ENCODE measurements at regions not wholly inside any gene's neighbourhood (a gene's known extent, or its start where the extent isn't known, plus 50 kb on each side); places are given as distances from the start of the nearest gene placed in this dataset.

DNA sequence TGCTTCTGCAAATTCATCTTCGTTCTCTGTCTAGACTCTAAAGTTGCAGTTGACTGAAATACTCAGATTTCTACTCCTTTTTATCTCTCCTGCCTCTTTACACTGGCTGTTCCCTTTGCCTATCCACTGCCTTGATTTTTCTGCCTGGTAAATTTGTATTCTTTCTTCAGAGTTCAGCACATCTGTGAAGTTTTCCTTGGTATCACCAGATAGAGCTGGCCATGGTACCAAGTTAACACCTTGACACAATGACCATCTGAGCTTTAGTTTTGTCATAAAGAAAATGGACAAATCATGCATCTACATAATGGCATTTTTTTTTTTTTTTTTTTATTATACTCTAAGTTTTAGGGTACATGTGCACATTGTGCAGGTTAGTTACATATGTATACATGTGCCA lies 143.0 kb downstream of the PPP1R3A start:
- TF ChIP-seq, protein P1, sequence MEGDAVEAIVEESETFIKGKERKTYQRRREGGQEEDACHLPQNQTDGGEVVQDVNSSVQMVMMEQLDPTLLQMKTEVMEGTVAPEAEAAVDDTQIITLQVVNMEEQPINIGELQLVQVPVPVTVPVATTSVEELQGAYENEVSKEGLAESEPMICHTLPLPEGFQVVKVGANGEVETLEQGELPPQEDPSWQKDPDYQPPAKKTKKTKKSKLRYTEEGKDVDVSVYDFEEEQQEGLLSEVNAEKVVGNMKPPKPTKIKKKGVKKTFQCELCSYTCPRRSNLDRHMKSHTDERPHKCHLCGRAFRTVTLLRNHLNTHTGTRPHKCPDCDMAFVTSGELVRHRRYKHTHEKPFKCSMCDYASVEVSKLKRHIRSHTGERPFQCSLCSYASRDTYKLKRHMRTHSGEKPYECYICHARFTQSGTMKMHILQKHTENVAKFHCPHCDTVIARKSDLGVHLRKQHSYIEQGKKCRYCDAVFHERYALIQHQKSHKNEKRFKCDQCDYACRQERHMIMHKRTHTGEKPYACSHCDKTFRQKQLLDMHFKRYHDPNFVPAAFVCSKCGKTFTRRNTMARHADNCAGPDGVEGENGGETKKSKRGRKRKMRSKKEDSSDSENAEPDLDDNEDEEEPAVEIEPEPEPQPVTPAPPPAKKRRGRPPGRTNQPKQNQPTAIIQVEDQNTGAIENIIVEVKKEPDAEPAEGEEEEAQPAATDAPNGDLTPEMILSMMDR (IDR thresholded peaks at IDR 0.05), result no peak
- TF ChIP-seq EZH2 (IDR thresholded peaks at IDR 0.05), result no peak
- no peak for TF ChIP-seq EZH2phosphoT487 (IDR thresholded peaks at IDR 0.05)
